Activated naive CD4-positive, alpha-beta T cell treated with anti-CD3 and anti-CD28 coated beads, Interleukin-2, amount 10 ng/mL, durations not matched to agents 7 days and 5 days (primary cell): ENCODE measurements at regions not wholly inside any gene's neighbourhood (a gene's known extent, or its start where the extent isn't known, plus 50 kb on each side); places are given as distances from the start of the nearest gene placed in this dataset.

Source experiments
- CTCF ChIA-PET: fragments of 350-600 bp; sonication (Branson Sonifier 250); formaldehyde crosslinking; loops from one replicate; lab custom pipeline; 2021; ENCODE audit warnings: antibody characterized with exemption; lab: Charles Lee
- DNase-seq: peaks from one replicate; pipeline ENCODE4 v3.0.0-alpha.2; 2020
- H3K27ac Mint-ChIP-seq: one replicate; pipeline ENCODE4 v1.8.0; 2021; ENCODE audit warnings: mild to moderate bottlenecking, moderate library complexity, mixed read lengths
- H3K27me3 Mint-ChIP-seq: one replicate; pipeline ENCODE4 v1.8.0; 2021; ENCODE audit warnings: mild to moderate bottlenecking, mixed read lengths
- H3K36me3 Mint-ChIP-seq: one replicate; pipeline ENCODE4 v1.8.0; 2021; ENCODE audit warnings: mixed read lengths
- H3K4me1 Mint-ChIP-seq: one replicate; pipeline ENCODE4 v1.8.0; 2021; ENCODE audit warnings: mixed read lengths
- H3K4me3 Mint-ChIP-seq: one replicate; pipeline ENCODE4 v1.8.0; 2021; ENCODE audit warnings: mild to moderate bottlenecking, moderate library complexity, mixed read lengths
- H3K9me3 Mint-ChIP-seq: one replicate; pipeline ENCODE4 v1.8.0; 2021; ENCODE audit warnings: mixed read lengths

DNA sequence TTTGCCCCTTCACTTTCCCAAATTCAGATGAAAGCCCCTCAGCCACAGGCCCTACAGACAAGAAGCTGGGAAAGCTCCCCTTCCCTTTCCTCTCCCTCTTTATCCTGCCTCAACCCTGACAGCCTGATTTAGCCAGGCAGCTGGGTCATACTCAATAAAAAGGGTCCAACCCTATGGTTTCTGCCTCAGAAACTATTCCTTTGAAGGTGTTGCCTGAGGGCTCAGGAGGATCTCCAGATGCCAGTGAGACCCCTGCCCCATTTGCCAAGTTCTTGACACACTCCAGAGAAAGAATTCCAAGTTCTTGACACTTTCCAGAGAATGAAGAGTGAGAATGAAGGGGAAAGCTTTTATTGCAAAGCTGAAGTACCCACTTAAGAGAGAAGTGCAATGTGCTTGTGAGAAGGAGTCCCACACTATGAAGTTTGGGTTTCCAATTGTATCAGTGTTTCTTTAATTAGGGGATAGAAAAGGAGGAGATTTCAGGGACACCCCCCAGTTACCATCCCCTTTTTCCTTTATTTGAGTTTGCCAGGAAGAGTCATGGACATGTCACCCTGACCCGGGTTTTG, 576.2 kb downstream of the METTL4 start:
- Mint-ChIP-seq H3K27ac (no peak overlapping the region), H3K36me3 (no peaks in the 10 kb centered on the region), H3K4me1 (no peaks in the 10 kb centered on the region), H3K27me3 (peaks cover 3% of the 10 kb centered on the region), H3K4me3 (no peak overlapping the region), H3K9me3 (no peaks in the 10 kb centered on the region)
- CTCF ChIA-PET, result no interaction called here
- no peak for DNase-seq

DNA sequence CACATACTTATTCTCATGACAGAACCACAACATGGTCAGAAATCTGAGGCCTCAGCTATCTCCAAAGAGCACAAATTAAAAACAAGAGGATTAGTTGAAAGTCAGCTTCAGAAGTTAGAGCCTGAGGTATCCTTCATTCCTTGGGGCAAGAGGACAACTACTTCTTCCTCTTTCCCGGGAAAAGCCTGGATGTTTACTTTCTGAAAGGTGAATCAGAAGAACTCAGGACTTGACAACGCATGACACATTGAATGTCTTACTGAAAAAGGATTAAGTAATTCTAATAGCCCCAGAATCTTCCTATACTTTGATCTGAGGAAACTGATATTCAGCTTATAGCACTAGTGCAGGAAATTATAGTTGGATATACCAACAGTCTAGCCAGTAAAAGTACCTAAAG, 573.2 kb downstream of the METTL4 start:
- no peaks in the 10 kb centered on the region for H3K4me1 Mint-ChIP-seq
- H3K36me3 Mint-ChIP-seq, result no peaks in the 10 kb centered on the region
- H3K27me3 Mint-ChIP-seq, result peaks cover 3% of the 10 kb centered on the region
- DNase-seq, result no peak
- H3K27ac Mint-ChIP-seq, result no peak overlapping the region
- no peaks in the 10 kb centered on the region for H3K9me3 Mint-ChIP-seq
- H3K4me3 Mint-ChIP-seq, result no peak overlapping the region
- CTCF ChIA-PET, result no interaction called here

DNA sequence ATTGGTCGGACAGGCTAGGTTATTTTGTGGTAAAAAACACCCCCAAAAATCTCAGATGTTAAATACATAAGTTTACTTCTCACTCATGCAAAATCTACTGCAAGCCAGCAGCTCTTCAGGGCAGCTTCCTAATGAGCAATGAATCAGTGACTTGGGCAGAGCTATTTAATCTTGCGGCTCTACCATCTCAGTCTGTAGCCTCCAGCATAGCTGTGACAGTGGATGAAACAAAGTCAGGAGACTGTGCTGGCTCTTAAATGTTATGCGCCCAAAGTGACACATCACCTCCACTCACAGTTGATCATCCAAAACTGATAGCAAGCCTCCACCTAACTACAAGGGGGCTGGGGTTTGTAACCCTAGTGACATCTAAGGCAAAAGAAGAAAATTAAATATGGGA, 571.9 kb downstream of the METTL4 start:
- Mint-ChIP-seq H3K27me3 (peaks cover 3% of the 10 kb centered on the region), H3K36me3 (no peaks in the 10 kb centered on the region), H3K4me3 (no peak overlapping the region), H3K4me1 (no peaks in the 10 kb centered on the region), H3K27ac (no peak overlapping the region), H3K9me3 (no peaks in the 10 kb centered on the region)
- CTCF ChIA-PET, result no interaction called here
- no peak for DNase-seq

DNA sequence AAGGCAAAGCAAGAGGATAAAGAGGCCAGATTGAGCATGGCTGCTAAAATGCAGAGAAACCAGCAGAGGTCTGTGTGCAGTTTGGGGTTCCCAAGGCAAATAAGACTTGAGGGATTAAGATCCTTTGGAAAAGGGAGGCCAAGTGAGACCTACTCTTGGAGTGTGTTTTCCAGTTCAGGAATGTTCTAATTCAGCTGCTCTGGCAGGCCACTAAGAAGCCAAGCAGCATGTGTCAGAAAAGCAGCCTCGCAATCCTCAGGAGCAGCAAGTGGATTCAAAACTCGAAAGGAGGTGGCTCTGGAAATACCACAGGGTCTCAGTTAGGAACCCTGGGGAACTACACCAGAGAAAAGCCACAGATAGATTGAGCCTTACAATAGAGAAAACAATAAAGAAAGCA, 569.2 kb downstream of the METTL4 start:
- no peak for DNase-seq
- Mint-ChIP-seq H3K27me3 (no peaks in the 10 kb centered on the region), H3K4me3 (no peak overlapping the region), H3K36me3 (no peaks in the 10 kb centered on the region), H3K4me1 (no peaks in the 10 kb centered on the region), H3K9me3 (no peaks in the 10 kb centered on the region), H3K27ac (no peak overlapping the region)
- CTCF ChIA-PET, result no interaction called here

DNA sequence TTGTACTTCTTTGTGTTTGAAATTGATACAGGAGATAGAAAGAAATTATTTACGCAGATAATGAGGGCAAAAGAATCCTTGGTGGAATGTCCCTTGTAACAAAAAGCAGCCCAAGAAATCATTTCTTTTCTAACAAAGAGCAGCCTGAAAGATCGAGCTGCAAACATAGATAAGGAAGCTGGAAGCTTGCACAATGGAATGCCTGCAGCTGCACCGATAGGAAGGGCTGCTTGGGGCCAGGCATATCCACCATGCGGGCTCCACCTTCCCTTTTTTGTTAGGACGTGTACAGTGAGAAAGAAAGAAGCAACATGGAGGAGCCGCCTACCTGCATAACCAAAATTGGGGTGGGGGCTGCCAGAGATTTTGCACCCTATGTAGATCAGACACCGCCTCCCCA, 568.7 kb downstream of the METTL4 start:
- no peak for DNase-seq
- H3K4me3 Mint-ChIP-seq, result no peak overlapping the region
- H3K27ac Mint-ChIP-seq, result no peak overlapping the region
- no peaks in the 10 kb centered on the region for H3K4me1 Mint-ChIP-seq
- no peaks in the 10 kb centered on the region for H3K27me3 Mint-ChIP-seq
- H3K36me3 Mint-ChIP-seq, result no peaks in the 10 kb centered on the region
- CTCF ChIA-PET, result no interaction called here
- H3K9me3 Mint-ChIP-seq, result no peaks in the 10 kb centered on the region

DNA sequence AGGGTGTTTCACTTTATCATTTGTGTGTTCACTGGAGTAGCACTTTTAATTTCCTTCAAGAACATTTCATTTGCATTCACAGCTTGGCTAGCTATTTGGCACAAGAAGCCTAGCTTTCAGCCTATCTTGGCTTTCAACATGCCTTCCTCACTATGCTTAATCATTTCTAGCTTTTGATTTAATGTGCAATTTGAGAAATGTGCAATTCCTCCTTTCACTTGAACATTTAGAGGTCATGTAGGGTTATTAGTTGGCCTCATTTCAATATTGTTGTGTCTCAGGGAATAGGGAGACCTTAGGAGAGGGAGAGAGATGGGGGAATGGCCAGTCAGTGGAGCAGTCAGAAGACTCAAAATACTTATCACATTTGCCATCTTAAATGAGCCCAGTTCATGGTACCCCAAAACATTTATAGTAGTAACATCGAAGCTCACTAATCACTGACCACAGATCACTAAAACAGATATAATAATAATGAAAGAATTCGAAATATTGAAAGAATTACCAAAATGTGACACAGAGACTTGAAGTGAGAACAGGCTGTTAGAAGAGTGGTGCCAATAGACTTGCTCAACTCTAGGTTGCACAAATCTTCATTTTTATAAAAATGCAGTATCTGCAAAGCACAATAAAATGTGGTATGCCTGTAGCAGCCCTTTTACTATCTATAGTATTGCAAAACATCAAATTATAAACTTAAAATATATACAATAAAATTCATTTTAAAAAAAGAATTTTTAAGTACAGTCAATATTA, 561.2 kb downstream of the METTL4 start:
- CTCF ChIA-PET, result no interaction called here
- no peaks in the 10 kb centered on the region for H3K36me3 Mint-ChIP-seq
- no peaks in the 10 kb centered on the region for H3K9me3 Mint-ChIP-seq
- no peak for DNase-seq
- H3K4me1 Mint-ChIP-seq, result no peaks in the 10 kb centered on the region
- H3K4me3 Mint-ChIP-seq, result no peak overlapping the region
- H3K27me3 Mint-ChIP-seq, result no peaks in the 10 kb centered on the region
- H3K27ac Mint-ChIP-seq, result no peak overlapping the region

DNA sequence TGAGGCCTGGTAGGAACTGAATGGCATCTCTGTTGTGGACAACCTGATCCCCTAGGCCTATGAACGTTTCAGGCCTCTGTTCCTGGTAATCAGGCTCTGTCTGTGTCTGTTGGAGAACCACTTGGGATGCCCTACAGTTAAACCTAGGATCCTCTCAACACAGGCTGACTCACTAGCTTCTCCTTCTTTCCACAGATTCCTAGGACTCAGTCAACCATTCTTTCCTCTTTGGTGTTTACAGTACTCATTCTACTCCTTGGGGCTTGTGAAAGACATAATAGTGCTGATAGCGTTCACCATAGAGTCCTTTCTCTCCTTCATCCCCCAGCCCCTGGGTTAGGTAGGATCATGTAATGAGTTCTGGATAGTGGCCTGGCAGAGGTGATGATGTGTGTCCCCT, 544.3 kb downstream of the METTL4 start:
- H3K27ac Mint-ChIP-seq, result no peak overlapping the region
- no peaks in the 10 kb centered on the region for H3K27me3 Mint-ChIP-seq
- no peaks in the 10 kb centered on the region for H3K36me3 Mint-ChIP-seq
- no peaks in the 10 kb centered on the region for H3K9me3 Mint-ChIP-seq
- DNase-seq, result no peak
- H3K4me1 Mint-ChIP-seq, result no peaks in the 10 kb centered on the region
- no peak overlapping the region for H3K4me3 Mint-ChIP-seq
- CTCF ChIA-PET, result no interaction called here

DNA sequence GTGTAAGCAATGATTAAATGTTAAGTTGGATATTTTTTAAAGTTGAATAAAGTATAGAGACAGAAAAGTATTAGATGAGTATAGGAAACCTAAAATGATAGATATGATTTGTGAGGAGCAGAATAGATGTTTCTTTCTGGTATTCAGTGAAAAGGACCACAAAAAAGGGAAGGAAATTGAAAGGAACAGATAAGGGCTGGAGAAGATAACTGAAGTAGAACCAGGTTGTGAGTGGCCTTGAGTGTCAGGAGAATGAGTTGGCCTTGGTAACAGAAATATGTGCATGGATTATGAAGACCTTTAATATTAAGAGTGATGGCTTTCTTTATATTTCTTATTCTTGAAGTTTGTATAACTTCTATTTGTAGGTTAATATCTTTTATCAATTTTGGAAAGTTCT, 543.5 kb downstream of the METTL4 start:
- Mint-ChIP-seq H3K4me1 (no peaks in the 10 kb centered on the region), H3K27ac (no peak overlapping the region), H3K4me3 (no peak overlapping the region), H3K27me3 (no peaks in the 10 kb centered on the region), H3K36me3 (no peaks in the 10 kb centered on the region), H3K9me3 (no peaks in the 10 kb centered on the region)
- CTCF ChIA-PET, result no interaction called here
- no peak for DNase-seq

DNA sequence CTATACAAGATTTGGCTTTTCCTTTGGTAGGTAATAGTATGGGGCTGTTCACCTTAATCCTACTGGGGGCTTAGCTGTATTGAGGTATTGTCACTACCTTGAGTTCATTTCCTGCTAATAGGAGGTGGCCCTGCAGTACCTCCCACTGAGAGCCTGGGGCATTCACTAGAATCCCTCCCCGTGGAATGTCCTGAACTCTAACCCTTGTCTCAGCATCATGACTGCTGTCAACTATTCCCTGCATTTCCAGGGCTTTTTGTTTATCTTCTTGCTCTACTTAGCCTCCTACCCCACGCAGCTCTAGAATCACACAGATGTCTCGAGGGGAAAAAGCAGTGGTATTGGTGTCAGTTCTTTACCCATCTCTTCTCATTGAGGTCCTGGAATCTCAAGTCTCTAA, 542.3 kb downstream of the METTL4 start:
- CTCF ChIA-PET, result no interaction called here
- H3K9me3 Mint-ChIP-seq, result no peaks in the 10 kb centered on the region
- H3K27me3 Mint-ChIP-seq, result no peaks in the 10 kb centered on the region
- no peaks in the 10 kb centered on the region for H3K36me3 Mint-ChIP-seq
- H3K4me3 Mint-ChIP-seq, result no peak overlapping the region
- H3K27ac Mint-ChIP-seq, result no peak overlapping the region
- no peak for DNase-seq
- no peaks in the 10 kb centered on the region for H3K4me1 Mint-ChIP-seq

DNA sequence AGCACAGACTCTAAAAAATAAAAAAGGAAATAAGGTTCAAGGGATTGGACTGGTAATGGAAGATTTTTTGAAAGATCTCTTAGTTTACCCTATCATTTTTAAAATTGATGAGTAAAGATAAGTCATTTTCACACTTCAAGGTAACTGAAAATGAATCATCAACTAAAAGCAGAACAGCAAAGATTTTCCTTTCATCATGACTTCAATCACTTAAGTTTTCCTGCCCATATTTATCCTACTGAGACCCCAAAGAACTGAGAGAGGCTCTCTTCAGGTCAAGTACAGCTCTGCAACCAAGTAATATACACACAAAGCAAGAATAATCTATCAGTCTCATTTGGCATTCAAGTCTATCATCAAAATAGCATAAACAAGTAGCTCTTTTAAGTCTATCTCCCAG, 540.7 kb downstream of the METTL4 start:
- Mint-ChIP-seq H3K4me3 (no peak overlapping the region), H3K4me1 (no peaks in the 10 kb centered on the region), H3K27me3 (no peaks in the 10 kb centered on the region), H3K9me3 (no peaks in the 10 kb centered on the region), H3K27ac (no peak overlapping the region), H3K36me3 (no peaks in the 10 kb centered on the region)
- DNase-seq, result no peak
- CTCF ChIA-PET, result no interaction called here

DNA sequence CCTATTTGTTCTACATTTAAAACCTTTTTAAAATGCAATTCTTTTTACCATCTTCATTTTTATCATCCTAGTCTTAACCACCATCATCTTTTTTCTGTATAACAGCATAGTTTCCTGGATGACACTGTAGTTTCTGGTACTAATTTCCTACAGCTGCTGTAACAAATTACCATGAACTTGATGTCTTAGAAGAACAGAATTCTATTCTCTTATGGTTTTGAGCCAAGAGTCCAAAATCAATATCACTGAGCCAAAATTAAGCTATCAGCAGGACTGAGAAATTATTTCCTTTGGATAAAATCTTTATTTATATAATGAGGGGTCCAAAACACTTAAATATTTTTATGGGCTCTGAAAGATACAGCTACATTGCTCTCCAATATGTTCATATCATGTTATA, 539.3 kb downstream of the METTL4 start:
- Mint-ChIP-seq H3K27me3 (no peaks in the 10 kb centered on the region), H3K4me1 (no peaks in the 10 kb centered on the region), H3K36me3 (no peaks in the 10 kb centered on the region), H3K9me3 (no peaks in the 10 kb centered on the region), H3K27ac (no peak overlapping the region), H3K4me3 (no peak overlapping the region)
- DNase-seq, result no peak
- CTCF ChIA-PET, result no interaction called here

DNA sequence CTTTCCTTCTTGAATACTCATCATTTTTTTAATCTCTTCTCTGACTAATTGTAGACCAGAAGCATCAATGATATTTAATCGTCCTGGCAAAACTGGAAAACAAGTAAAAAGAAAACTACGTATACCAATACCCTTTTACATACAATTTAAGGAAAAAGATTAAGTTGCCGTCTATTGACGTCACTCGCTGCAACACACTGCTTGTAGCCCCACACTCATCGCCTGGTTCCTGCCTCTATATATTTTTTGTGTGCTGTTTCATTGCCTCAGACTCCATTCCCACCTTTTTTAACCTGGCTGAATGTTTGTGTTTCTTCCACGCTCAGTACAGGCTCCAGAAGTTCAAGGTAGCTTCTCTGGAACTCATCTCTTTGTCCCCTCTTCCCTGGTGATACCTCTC, 536.2 kb downstream of the METTL4 start:
- Mint-ChIP-seq H3K27me3 (no peaks in the 10 kb centered on the region), H3K36me3 (no peaks in the 10 kb centered on the region), H3K4me1 (no peaks in the 10 kb centered on the region), H3K4me3 (no peak overlapping the region), H3K27ac (no peak overlapping the region), H3K9me3 (no peaks in the 10 kb centered on the region)
- no peak for DNase-seq
- CTCF ChIA-PET, result no interaction called here

DNA sequence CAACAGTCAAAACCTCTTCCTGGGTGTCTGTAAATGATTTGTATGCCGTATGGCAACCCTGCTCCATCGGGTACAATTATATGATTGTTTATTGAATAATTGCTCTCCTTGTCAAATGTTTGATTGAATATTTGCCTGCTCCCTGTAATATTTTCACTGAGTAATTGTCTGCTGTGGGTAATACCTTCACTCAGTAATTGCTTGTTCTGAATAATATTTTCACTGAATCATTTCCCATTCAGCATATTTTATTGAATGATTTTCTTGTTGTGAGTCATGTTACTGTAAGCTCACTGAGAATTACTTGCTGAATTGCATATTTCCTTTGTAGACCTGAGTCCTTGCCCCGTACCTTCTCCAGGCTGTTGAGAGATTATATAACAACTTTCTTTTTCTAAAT, 535.2 kb downstream of the METTL4 start:
- no peak for DNase-seq
- no peaks in the 10 kb centered on the region for H3K9me3 Mint-ChIP-seq
- CTCF ChIA-PET, result no interaction called here
- H3K4me3 Mint-ChIP-seq, result no peak overlapping the region
- H3K27ac Mint-ChIP-seq, result no peak overlapping the region
- H3K4me1 Mint-ChIP-seq, result no peaks in the 10 kb centered on the region
- no peaks in the 10 kb centered on the region for H3K36me3 Mint-ChIP-seq
- H3K27me3 Mint-ChIP-seq, result no peaks in the 10 kb centered on the region

DNA sequence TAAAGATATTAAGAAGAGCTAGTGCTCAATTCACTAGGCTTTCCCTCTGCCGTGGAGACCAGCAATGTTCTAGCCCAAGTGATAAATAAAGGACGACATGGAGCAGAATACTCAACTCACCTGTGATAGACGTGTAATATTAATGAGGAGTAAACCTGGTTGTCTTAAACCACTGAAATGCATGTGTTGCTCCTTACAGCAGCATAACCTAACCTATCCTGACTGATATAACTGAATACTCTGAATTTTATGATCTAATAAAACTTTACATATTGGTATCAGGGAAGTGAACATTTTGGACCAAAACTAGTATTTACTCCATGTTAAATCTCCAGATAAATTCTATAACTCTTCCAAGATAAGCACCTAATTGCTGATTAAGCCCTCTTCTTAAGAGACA, 531.0 kb downstream of the METTL4 start:
- Mint-ChIP-seq H3K4me1 (no peaks in the 10 kb centered on the region), H3K27me3 (no peaks in the 10 kb centered on the region), H3K36me3 (no peaks in the 10 kb centered on the region), H3K27ac (no peak overlapping the region), H3K9me3 (no peaks in the 10 kb centered on the region), H3K4me3 (no peak overlapping the region)
- CTCF ChIA-PET, result no interaction called here
- no peak for DNase-seq

DNA sequence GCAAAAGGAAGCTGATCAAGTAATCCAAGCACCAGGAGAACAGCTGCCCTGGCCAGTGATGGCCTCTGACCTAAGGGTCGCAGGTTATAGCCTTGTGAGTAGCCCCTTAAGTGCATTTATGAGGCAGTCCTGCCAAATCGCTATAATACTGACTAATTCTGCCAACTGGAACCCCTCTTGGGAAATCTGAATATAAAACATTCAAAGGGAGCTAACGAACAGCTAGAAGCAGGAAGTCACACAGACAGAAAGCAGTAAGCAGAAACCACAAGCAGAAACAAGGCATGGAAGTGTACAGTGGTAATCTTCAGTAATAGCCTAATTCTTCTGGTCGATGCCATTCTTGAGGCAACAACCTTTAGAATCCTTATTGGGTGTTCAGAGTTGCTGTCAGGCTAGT, 521.3 kb downstream of the METTL4 start:
- CTCF ChIA-PET, result no interaction called here
- H3K36me3 Mint-ChIP-seq, result no peaks in the 10 kb centered on the region
- H3K9me3 Mint-ChIP-seq, result no peaks in the 10 kb centered on the region
- no peaks in the 10 kb centered on the region for H3K27me3 Mint-ChIP-seq
- DNase-seq, result no peak
- no peak overlapping the region for H3K27ac Mint-ChIP-seq
- H3K4me1 Mint-ChIP-seq, result peaks cover 2% of the 10 kb centered on the region
- H3K4me3 Mint-ChIP-seq, result no peak overlapping the region
